ENCODE measurements at regions not wholly inside any gene's neighbourhood (a gene's known extent, or its start where the extent isn't known, plus 50 kb on each side); places are given as distances from the start of the nearest gene placed in this dataset.

DNA sequence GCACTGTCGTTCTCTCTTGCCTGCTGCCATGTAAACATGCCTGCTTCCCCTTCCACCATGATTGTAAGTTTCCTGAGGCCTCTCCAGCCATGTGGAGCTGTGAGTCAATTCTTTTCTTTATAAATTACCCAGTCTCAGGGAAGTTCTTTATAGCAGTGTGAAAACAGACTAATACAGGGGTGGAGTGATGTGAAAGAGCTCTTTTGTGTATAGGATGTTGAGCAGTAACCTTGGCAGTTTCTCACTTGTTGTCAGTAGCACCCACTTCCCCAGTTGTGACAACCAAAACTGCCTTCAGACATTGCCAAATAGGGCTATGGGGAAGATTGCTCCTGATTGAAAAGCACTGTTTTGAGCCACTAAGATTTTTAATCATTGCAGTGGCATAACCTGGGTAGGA lies 552.2 kb upstream of the ZNF462 start:
- TF ChIP-seq, protein P1, sequence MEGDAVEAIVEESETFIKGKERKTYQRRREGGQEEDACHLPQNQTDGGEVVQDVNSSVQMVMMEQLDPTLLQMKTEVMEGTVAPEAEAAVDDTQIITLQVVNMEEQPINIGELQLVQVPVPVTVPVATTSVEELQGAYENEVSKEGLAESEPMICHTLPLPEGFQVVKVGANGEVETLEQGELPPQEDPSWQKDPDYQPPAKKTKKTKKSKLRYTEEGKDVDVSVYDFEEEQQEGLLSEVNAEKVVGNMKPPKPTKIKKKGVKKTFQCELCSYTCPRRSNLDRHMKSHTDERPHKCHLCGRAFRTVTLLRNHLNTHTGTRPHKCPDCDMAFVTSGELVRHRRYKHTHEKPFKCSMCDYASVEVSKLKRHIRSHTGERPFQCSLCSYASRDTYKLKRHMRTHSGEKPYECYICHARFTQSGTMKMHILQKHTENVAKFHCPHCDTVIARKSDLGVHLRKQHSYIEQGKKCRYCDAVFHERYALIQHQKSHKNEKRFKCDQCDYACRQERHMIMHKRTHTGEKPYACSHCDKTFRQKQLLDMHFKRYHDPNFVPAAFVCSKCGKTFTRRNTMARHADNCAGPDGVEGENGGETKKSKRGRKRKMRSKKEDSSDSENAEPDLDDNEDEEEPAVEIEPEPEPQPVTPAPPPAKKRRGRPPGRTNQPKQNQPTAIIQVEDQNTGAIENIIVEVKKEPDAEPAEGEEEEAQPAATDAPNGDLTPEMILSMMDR (IDR thresholded peaks at IDR 0.05; ENCODE audit: poor library complexity, severe bottlenecking) = no peak
- TF ChIP-seq MXI1 (conservative IDR thresholded peaks at IDR 0.05; ENCODE audit: poor library complexity, severe bottlenecking) = no peak

All from neural cell (in vitro differentiated cells).